Loucy (cell line): ENCODE measurements at regions not wholly inside any gene's neighbourhood (a gene's known extent, or its start where the extent isn't known, plus 50 kb on each side); places are given as distances from the start of the nearest gene placed in this dataset.

ENCODE experiments used
- EZH2phosphoT487 ChIP-seq: fragments of 200-600 bp; IDR thresholded peaks from 2 replicates; pipeline ENCODE4 v1.6.1; 2018; ENCODE audit warnings: antibody characterized with exemption, mild to moderate bottlenecking, moderate library complexity, borderline replicate concordance
- TF ChIP-seq, protein P1 (sequence below): fragments of 200-600 bp; sonication (generic); conservative IDR thresholded peaks from 2 replicates; pipeline ENCODE4 v1.5.1; 2014; ENCODE audit warnings: mild to moderate bottlenecking, antibody characterized with exemption, low read length

DNA sequence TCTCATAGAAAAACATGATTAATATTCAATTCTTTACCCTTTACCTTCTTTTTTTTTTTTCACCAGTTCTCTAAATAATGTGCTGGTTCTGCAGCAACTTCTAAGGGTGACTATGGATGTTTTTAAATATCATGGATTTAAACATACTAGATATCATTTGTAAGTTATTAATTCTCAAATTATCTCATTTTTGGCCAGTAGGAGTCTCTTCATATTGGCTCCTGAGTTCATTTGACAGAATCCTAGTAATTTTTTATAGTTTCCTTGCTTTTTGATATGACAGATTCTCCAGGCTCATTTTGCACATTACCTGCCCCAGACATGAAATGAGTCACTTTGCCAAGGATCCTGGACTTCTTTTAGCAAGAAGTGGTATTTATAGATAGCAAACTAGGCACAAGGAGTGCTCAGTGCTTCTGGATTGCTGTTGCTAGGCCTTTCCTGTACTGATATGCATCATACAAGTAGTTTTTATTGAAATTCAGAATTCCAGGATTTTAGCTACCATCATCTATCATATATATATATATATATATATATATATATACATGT lies 201.3 kb upstream of the IL12B start:
- TF ChIP-seq, protein P1, sequence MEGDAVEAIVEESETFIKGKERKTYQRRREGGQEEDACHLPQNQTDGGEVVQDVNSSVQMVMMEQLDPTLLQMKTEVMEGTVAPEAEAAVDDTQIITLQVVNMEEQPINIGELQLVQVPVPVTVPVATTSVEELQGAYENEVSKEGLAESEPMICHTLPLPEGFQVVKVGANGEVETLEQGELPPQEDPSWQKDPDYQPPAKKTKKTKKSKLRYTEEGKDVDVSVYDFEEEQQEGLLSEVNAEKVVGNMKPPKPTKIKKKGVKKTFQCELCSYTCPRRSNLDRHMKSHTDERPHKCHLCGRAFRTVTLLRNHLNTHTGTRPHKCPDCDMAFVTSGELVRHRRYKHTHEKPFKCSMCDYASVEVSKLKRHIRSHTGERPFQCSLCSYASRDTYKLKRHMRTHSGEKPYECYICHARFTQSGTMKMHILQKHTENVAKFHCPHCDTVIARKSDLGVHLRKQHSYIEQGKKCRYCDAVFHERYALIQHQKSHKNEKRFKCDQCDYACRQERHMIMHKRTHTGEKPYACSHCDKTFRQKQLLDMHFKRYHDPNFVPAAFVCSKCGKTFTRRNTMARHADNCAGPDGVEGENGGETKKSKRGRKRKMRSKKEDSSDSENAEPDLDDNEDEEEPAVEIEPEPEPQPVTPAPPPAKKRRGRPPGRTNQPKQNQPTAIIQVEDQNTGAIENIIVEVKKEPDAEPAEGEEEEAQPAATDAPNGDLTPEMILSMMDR = peak; percentile 23; the same call in 1 of the 2 replicates
- no peak for TF ChIP-seq EZH2phosphoT487
